HepG2 (cell line): ENCODE measurements at regions not wholly inside any gene's neighbourhood (a gene's known extent, or its start where the extent isn't known, plus 50 kb on each side); places are given as distances from the start of the nearest gene placed in this dataset.

ENCODE experiments used
- ATAC-seq: fragments of 200-7000 bp; cut with Tn5 transposase; 3 replicates; pipeline ENCODE4 v1.9.1; 2020; ENCODE audit warnings: mild to moderate bottlenecking, moderate library complexity
- BruUV-seq: library from RNA; stranded (reverse); fragments of 400-500 nt; replicated peaks from 2 replicates; lab custom pipeline; 2021; lab: Mats Ljungman, UMichigan
- CTCF ChIA-PET: fragments of 300-600 bp; formaldehyde crosslinking; extraction: SDS; loops from one replicate; lab custom pipeline; 2021; ENCODE audit warnings: low total read pairs, inconsistent platforms, low intra/inter-chr PET ratio; lab: Yijun Ruan, JAX
- POLR2A ChIA-PET: fragments of 350-600 bp; sonication (Branson Sonifier 250); formaldehyde crosslinking; loops from one replicate; lab custom pipeline; 2020; ENCODE audit warnings: antibody characterized with exemption, inconsistent platforms; lab: Yijun Ruan, JAX
- DNase-seq: peaks from one replicate; pipeline ENCODE4 v3.0.0-alpha.2; 2015; ENCODE audit warnings: low spot score
- FAIRE-seq: peaks from 3 replicates; lab custom pipeline; 2011; peaks lifted over from hg19 to GRCh38; lab: Jason Lieb, UNC
- H2AFZ ChIP-seq: one replicate; pipeline ENCODE4 v1.6.1; 2011; ENCODE audit warnings: low read length, inconsistent platforms
- H3K27ac ChIP-seq: fragments of 300-600 bp; 3 replicates; pipeline ENCODE4 v1.8.0; 2011; ENCODE audit warnings: mixed run types, mild to moderate bottlenecking, mixed read lengths, low read length, inconsistent platforms; ENCODE audit not compliant: insufficient read depth; ENCODE audit errors: extremely low read length
- H3K27me3 ChIP-seq, 2 experiments: fragments of 200-600 bp in 1 of 2; 2 replicates in 1 of 2; 3 replicates in 1 of 2; pipeline versions ENCODE4 v1.6.0 to v1.8.0; 2011; ENCODE audit warnings: low read length in 2 of 2, mild to moderate bottlenecking in 2 of 2, moderate library complexity in 2 of 2, inconsistent platforms in 1 of 2; ENCODE audit not compliant: insufficient read depth in 2 of 2, control insufficient read depth in 1 of 2
- H3K36me3 ChIP-seq, 2 experiments: fragments of 200-600 bp in 1 of 2; replicated peaks in 1 of 2; 2 replicates in 1 of 2; 3 replicates in 1 of 2; pipeline versions ENCODE4 v1.5.1 to v1.8.0; 2011; ENCODE audit warnings: low read length in 2 of 2, inconsistent platforms in 1 of 2; ENCODE audit not compliant: insufficient read depth in 2 of 2, control insufficient read depth in 1 of 2
- H3K4me1 ChIP-seq: 2 replicates; pipeline ENCODE4 v1.5.1; 2012; ENCODE audit warnings: low read length, inconsistent platforms; ENCODE audit not compliant: insufficient read depth
- H3K4me2 ChIP-seq: 2 replicates; pipeline ENCODE4 v1.6.0; 2011; ENCODE audit warnings: low read depth, low read length, inconsistent platforms
- H3K4me3 ChIP-seq, 3 experiments: fragments of 200-600 bp in 1 of 3; sonication (generic), shearing (Covaris generic) in 1 of 3; replicated peaks in 1 of 3; 2 replicates each; pipeline ENCODE4 v1.5.1; 2011 to 2016; ENCODE audit warnings: low read length in 3 of 3, inconsistent platforms in 2 of 3, low read depth in 2 of 3, mild to moderate bottlenecking in 2 of 3, control low read depth in 1 of 3, mixed read lengths in 1 of 3; ENCODE audit not compliant: insufficient read depth in 1 of 3
- H3K79me2 ChIP-seq: one replicate; pipeline ENCODE4 v1.6.1; 2011; ENCODE audit warnings: low read length, inconsistent platforms; ENCODE audit not compliant: insufficient read depth
- H3K9ac ChIP-seq: 2 replicates; pipeline ENCODE4 v1.6.0; 2011; ENCODE audit warnings: mild to moderate bottlenecking, low read depth, low read length, inconsistent platforms; ENCODE audit not compliant: insufficient read depth
- H3K9me3 ChIP-seq: 2 replicates; pipeline ENCODE4 v1.5.1; 2012; ENCODE audit warnings: mild to moderate bottlenecking, low read length
- H4K20me1 ChIP-seq: 2 replicates; pipeline ENCODE4 v1.6.0; 2011; ENCODE audit warnings: inconsistent platforms, mild to moderate bottlenecking, low read length, moderate library complexity; ENCODE audit not compliant: insufficient read depth
- ADNP ChIP-seq: sonication (generic); formaldehyde crosslinking; IDR thresholded peaks from 2 replicates; pipeline ENCODE4 v1.4.0; 2020; ENCODE audit warnings: missing genetic modification reagents
- BATF2 ChIP-seq: sonication (generic); formaldehyde crosslinking; IDR thresholded peaks from 2 replicates; pipeline ENCODE4 v1.8.0; 2022; ENCODE audit warnings: mild to moderate bottlenecking, missing genetic modification reagents, moderate library complexity
- STAT6 ChIP-seq: sonication (generic); formaldehyde crosslinking; IDR thresholded peaks from 2 replicates; pipeline ENCODE4 v1.4.0; 2020; ENCODE audit warnings: missing genetic modification reagents, mild to moderate bottlenecking, borderline replicate concordance
- ZBTB49 ChIP-seq: sonication (generic); formaldehyde crosslinking; IDR thresholded peaks from 2 replicates; pipeline ENCODE4 v1.4.0; 2020; ENCODE audit warnings: missing genetic modification reagents, borderline replicate concordance
- ZFP82 ChIP-seq: sonication (generic); formaldehyde crosslinking; IDR thresholded peaks from 2 replicates; pipeline ENCODE4 v1.5.1; 2020; ENCODE audit warnings: mild to moderate bottlenecking, missing genetic modification reagents, borderline replicate concordance
- ZNF20 ChIP-seq: sonication (generic); formaldehyde crosslinking; IDR thresholded peaks from 2 replicates; pipeline ENCODE4 v1.4.0; 2020; ENCODE audit warnings: mild to moderate bottlenecking, moderate library complexity, missing genetic modification reagents
- ZNF496 ChIP-seq: sonication (generic); formaldehyde crosslinking; IDR thresholded peaks from 2 replicates; pipeline ENCODE4 v1.8.1; 2023; ENCODE audit warnings: mild to moderate bottlenecking, moderate library complexity, missing genetic modification reagents; ENCODE audit not compliant: insufficient replicate concordance
- ZSCAN25 ChIP-seq: sonication (generic); formaldehyde crosslinking; IDR thresholded peaks from 2 replicates; pipeline ENCODE4 v1.8.0; 2022; ENCODE audit warnings: mild to moderate bottlenecking, missing genetic modification reagents
- WGBS: methylation state at CpG from one replicate; pipeline ENCODE4 v1.1.6; 2017; ENCODE audit warnings: low lambda C conversion rate; 5-methylcytosine and 5-hydroxymethylcytosine counted together
- in situ Hi-C: cut with HindIII; loops from 2 replicates; pipeline ENCODE4 v1.10.0; 2017; ENCODE audit warnings: low pct_unique_long_range_greater_than_20kb; ENCODE audit not compliant: extremely low pct_ligation_motif_present
- intact Hi-C: fragments of 100-400 bp; cut with micrococcal nuclease; formaldehyde crosslinking; loops from one replicate; pipeline ENCODE4 v1.10.0; 2022; ENCODE audit not compliant: unreplicated experiment
- TF ChIP-seq, protein P1 (sequence below): IDR thresholded peaks from 2 replicates; pipeline ENCODE4 v1.6.1; 2016; ENCODE audit warnings: low read depth

GRCh38 chr9:129290606-129291005 is 112.5 kb upstream of the IER5L start (continued):
- TF ChIP-seq ZFP82 (CRISPR knock-in tag) (no peak), ADNP (CRISPR knock-in tag) (no peak), BATF2 (no peak), ZBTB49 (CRISPR knock-in tag) (no peak)
- TF ChIP-seq, protein P1, sequence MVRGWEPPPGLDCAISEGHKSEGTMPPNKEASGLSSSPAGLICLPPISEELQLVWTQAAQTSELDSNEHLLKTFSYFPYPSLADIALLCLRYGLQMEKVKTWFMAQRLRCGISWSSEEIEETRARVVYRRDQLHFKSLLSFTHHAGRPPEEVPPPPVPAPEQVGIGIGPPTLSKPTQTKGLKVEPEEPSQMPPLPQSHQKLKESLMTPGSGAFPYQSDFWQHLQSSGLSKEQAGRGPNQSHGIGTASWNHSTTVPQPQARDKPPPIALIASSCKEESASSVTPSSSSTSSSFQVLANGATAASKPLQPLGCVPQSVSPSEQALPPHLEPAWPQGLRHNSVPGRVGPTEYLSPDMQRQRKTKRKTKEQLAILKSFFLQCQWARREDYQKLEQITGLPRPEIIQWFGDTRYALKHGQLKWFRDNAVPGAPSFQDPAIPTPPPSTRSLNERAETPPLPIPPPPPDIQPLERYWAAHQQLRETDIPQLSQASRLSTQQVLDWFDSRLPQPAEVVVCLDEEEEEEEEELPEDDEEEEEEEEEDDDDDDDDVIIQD: no peak

- Histone ChIP-seq H3K79me2 (no peaks in the 10 kb centered on the region), H3K9ac (no peak overlapping the region), H3K4me1 (no peaks in the 10 kb centered on the region), H3K27ac (no peak overlapping the region), H3K9me3 (no peaks in the 10 kb centered on the region), H3K4me3 (no peak overlapping the region), H2AFZ (no peak overlapping the region), H3K27me3 (peaks cover 4 to 40% of the 10 kb centered on the region in 2 experiments), H4K20me1 (no peaks in the 10 kb centered on the region), H3K36me3 (no peaks in the 10 kb centered on the region), H3K4me2 (no peak overlapping the region)
- POLR2A ChIA-PET: no interaction called here
- ATAC-seq: no peak
- DNase-seq: no peak
- 18% methylated on average over 3 of the region's 3 CpGs for WGBS
- intact Hi-C loops (no loop called here), in situ Hi-C loops (no loop called here)
- FAIRE-seq: no peak
- no peak for TF ChIP-seq ZNF496 (CRISPR knock-in tag)
- TF ChIP-seq ZSCAN25 (CRISPR knock-in tag): no peak
- no peak for TF ChIP-seq STAT6
- TF ChIP-seq ZNF20 (CRISPR knock-in tag): no peak
- CTCF ChIA-PET: no interaction called here
- BruUV-seq: no TSS peak
These were observed 111.8 kb upstream of the IER5L start for GRCh38 chr9:129289883-129290282.
